Activated T-cell treated with anti-CD3 and anti-CD28 coated beads for 48 hours (primary cell): ENCODE measurements at regions not wholly inside any gene's neighbourhood (a gene's known extent, or its start where the extent isn't known, plus 50 kb on each side); places are given as distances from the start of the nearest gene placed in this dataset.
"Not testable (repeated sequence)": the region's sequence is repeated elsewhere in the genome, so short reads cannot be mapped to it uniquely, and the experiment has no call there.

Experiments
- DNase-seq: peaks from one replicate; pipeline ENCODE4 v3.0.0-alpha.2; 2020; ENCODE audit warnings: low read depth

DNA sequence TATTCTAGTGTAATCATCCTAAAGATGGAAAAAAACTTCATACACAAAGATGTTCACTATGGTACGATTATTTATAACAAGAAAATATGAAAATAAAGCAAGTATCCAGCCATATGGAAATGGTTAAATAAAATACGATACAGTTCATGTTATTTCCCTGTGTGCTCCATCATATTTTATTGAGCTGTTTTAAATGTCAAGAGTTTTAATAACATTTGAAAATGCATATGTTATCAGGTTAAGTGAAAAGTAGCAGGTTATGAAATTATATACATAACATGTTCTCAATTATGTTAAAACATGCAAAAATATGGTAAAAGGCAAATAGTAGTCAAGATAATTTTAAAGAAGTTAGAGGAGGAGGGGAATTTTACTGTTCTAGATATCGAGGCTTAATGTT, 192.0 kb downstream of the HNRNPD start:
- DNase-seq = no peak

DNA sequence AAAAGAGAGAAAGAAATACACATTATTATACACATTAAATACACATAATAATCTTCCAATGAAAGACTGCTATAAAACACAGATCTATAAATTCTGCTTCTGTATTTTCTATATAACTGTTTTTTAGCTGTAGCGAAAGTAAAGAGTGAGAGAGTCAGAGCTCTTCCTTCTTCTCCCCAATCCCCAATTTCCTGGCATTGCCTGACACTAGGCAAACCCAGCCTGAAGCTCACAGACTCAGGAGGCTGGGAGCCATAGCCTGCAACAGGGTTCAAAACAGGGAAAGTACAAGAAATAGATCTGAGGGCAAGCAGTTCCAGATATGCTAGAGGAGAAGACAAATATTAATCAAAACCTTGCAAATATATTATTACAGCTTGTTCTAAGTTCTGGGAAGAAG, 201.6 kb downstream of the HNRNPD start:
- no peak for DNase-seq

DNA sequence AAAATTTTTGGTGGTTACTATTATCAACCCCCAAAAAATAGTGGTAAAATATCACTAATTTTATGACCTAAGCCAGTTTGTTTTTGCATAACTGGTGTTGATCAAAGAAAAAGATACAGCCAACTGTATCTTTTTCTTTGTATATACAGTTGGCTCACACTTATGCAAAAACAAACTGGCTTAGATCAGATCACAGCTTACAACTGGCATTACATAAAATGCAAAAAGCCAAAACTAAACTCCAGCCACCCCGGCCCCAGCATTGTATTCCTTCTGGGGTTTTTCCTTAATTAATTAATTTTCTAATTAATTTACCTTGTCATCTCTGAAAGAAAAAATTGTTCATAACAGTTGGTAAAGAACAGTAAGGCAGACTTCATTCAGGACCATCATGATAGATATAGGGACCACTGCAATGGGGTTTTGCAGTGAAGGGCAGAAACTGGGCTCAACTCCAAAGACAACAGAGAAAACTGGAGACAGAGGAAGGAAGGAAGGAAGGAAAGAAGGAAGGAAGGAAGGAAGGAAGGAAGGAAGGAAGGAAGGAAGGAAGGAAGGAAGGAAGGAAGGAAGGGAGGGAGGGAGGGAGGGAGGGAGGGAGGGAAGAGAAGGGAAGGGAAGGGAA, 202.1 kb downstream of the HNRNPD start:
- DNase-seq = no peak

DNA sequence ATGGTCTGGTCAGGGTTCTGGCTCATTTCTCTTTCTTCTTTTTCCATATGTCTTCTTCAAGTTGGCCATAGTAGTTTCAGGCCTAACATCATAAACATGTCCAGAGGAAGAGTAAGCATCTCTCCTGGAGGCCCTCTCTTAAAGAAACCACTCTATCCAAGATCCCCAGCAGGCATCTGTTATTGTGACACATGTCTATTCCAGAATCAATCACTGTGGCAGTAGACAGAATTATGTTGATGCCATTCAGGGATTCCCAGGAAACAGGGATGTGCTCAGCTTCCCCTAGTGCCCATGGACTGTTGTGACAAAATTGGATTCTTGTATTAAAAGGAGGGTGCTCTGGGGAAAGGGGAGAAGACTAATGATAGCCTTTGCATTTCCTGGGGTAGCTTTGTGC, 224.0 kb downstream of the HNRNPD start:
- no peak for DNase-seq

DNA sequence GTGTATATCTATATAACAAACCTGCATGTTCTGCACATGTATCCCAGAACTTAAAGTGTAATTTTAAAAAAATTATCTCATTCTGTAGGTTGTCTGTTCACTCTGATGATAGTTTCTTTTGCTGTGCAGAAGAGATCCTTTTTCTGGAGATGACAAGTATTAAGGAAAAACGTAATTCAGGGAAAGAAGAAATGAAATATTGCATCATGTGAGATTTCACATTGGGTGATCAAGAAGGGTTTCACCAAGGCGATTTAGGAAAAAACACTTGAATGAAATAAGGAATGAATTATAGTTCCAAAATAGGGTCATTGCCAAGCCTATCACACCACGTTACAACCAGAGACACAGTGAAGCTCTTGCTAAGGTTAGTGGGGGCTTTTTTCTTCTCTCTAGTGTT, 227.9 kb downstream of the HNRNPD start:
- no peak for DNase-seq

DNA sequence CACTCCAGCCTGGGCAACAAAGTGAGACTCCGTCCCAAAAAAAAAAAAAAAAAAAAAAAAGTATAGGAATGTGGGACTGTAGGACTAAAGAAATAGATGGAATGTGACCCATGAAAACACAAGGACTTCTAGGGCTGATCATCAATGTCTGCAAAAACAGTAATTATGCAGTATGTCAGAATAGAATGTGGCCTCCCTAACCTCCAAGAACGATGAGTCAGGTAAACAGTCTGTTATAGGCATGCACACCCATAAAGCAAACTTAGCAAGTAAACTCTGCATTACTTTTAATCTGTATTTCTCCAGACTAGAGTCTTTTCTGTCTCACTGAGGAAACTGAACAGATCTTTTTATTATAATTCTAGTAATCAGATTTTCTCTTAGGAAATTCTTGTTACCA, 233.4 kb downstream of the HNRNPD start:
- DNase-seq = no peak

DNA sequence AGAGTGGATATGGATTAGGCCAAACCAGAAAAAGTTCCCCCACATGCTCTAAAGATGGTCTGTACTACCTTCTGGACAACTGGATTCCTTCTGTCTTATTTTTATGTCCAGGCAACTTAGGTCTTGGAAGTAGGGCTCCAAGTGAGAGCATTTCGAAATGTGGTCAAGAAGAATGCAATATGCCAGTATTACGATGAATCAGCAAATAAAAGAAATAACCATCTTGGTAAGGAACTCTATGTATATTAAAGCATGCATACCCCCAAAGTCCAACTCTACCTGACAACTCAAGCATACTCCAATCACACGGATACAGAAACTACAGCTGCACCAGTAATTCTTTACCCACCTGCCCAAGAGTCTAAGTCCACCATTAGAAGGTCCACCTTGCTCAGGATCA, 234.5 kb downstream of the HNRNPD start:
- DNase-seq = no peak

DNA sequence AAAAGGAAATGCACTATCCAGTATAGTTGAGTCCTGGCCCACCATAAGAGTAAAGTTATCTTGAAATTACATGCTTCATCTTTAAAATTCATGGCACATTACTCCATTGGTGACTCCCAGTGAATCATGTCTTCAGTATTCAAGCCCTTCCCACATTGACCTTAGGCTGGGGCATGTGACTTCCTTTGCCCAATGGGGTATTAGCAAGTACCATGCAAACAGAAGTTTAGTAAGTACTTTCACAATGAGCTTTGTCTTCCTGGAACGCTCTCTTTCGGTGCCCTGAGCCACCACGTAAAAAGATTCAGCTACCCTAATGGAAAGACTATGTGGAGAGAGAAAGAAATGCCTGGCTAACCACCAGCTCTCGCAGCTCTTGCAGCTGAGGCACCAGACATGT, 235.4 kb downstream of the HNRNPD start:
- DNase-seq = no peak

DNA sequence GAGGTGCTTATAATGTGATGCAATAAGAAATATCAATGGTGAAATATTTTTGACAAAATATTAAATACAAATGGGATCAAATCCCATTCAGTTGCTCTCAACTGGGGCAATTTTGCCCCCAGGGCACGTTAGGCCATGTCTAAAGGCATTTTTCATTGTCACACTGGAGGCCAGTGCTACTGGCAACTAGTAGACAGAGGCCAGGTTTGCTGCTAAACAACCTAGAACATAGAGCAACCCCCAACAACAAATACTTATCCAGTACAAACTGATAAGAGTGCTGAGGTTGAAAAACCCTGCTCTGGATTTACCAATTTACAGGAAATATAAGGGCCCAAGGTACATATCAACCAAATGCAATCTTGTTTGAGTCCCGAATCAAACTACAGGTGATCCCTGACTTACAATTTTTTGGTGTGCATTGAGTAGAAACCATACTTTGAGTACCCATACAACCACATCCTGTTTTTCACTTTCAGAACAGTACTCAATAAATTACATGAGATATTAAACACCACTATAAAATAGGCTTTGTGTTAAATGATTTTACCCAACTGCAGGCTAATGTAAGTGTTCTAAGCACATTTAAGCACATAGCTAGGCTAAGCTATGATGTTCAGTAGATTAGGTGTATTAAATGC, 237.5 kb downstream of the HNRNPD start:
- no peak for DNase-seq

DNA sequence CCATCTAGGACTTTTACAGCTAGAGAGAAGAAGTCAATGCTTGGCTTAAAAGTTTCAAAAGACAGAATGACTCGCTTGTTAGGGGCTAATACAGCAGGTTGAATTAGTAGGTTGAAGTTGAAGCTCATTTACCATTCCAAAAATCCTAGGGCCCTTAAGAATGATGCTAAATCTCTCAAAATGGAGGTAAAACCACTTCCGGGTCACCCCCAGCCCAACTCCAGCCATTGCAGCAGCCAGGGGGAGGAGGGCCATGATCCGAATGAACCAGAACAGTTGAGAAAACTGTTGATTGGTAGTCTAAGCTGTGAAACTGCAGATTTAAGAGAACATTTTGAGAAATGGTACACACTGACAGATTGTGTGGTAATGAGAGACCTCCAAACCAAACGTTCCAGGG, 245.4 kb downstream of the HNRNPD start:
- DNase-seq = no peak

DNA sequence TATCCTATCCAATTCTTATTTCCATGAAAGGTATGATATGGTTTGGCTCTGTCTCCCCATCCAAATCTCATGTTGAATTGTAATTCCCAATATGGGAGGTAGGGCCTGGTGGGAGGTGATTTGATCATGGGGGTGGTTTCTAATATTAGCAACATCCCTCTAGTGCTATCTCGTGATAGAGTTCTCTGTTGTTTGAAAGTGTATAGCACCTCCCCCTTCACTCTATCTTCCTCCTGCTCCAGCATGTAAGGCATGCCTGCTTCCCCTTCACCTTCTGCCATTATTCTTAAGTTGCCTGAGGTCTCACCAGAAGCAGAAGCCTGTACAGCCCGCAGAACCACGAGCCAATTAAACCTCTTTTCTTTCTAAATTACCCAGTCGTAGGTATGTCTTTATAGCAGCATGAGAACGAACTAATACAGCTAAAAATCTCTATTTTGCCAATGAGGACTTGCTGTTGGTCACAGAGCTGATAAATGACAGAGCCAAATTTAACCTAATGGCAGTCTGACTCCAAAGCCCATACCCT, 247.2 kb downstream of the HNRNPD start:
- DNase-seq = no peak

DNA sequence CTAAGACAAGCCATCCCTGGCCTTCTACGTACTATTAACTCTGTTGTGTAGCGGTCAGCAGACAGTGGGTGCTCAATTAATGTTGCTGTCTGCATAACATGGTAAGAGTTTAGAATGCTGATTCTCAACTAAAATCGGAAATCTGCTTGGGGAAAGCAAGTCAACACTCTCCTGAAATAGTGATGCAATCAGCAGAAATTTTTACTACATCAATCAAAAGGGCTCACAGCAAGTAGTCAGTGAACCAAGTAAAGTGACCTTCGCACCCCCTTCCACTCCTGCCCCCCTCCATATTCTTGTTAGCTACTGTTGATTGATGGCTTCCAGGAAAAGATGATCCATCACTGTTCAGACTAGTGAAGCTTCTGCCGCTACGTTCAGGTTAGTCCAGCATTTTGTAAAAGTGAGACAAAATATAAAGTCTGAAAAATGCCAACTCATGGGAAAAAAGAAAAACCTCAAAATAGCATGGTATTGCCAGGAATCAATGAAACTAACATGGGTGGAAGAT, 247.9 kb downstream of the HNRNPD start:
- DNase-seq = no peak

DNA sequence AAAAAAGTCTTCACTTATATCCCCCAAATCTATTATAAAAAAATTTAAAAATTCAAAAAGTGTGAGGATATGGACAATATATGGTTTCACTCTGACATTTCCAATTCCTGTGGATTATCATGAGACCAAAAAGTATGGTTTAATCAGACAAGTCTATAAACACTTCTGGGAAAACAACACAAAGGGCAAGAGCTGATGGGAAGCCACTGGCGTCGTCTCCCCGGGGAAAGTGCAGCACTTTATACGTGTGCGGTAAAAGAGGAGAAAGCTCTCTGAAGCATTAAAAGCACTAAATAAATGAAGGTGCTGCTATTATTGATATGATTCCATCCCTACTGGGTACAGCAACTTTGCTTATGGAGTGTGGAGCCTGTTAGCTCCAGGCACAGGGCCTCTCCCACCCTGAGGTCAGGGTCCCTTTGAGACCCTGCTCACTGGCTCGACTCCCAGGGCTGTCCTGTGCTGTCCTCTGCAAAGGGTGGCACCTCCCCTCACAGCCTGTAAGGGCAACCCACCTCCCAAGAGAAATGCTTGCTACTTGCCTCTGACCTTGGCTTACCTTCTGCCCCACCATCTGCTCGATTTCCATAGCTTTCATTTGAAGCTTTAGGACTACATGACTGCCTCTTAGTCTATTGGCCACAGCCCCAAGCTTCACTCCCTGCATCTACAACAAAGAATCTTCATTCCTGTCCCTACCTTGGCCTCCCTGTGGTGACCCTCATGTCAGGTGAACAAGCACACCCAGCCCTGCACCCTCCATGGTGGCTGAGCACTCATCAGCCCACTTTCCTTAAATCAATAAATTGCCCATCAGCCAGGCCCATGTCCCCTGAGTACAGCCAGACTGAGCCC, 248.6 kb downstream of the HNRNPD start:
- no peak for DNase-seq

DNA sequence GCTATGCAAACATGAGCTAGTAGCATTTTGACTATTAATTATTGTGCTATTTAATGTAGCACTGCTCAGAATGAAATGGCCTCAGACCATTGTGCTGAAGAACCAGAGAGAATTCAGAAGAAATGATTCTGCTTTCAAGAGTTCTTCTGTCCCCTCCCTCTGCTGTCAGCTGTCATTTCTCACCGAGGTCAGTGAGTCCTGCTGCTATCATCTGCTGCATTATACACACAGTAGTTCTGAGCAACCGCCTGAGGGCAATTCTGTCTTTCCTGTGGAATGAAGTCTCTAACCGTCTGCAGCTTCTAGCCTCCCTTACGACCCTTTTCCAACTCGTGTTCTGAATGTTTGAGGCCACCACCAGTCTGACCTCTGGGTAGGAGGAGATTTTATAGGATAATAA, 249.4 kb downstream of the HNRNPD start:
- no peak for DNase-seq

DNA sequence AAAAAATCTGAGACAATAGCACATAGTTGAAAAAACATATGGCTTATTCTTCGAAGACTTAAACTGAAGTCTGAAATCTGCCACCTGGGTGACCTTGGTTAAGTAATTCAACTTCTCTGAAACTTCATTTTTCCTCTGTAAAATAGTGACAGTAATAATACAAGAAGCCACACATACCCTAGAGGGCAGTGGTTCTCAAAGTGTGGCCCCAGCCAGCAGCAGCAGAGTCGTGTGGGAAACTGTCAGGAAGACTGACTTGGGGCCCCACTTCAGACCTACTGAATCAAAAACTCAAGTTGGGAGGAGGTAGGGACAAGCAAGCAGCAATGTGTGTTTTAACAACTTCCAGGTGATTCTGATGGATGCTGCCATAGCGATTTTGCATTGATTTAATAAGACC, 249.9 kb downstream of the HNRNPD start:
- DNase-seq = no peak

DNA sequence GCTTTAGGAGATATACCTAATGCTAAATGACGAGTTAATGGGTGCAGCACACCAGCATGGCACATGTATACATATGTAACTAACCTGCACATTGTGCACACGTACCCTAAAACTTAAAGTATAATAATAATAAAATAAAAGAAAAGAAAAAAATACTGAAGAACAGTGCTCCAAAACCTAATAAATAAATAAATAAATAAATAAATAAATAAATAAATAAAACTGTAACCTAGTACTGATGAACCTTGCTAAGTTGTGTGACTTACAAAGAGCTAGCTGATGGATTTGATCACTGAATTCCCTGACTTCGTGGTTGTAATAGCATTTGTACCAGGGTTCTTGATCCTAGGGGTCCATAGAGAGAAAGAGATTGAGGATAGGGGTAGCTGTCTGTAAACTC, 258.6 kb downstream of the HNRNPD start:
- not testable (repeated sequence) for DNase-seq

DNA sequence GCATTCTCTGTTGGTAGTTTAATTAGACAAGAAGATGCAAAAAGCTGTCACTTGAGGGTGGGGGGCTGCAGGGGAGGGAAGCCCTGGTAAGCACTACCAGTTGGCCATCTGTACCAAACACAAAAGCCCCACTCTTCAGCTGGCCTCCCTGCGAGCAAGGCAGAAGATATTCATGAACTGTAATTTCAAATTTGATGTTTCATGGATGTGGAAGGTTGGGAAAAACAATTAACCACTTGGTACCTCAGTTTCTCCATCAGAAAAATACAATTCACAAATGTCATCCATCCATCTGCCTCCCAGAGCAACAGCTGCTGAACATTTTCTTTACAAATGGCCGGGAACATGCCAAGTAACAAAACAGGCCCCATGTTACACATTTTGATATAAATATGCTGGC, 265.3 kb downstream of the HNRNPD start:
- no peak for DNase-seq

DNA sequence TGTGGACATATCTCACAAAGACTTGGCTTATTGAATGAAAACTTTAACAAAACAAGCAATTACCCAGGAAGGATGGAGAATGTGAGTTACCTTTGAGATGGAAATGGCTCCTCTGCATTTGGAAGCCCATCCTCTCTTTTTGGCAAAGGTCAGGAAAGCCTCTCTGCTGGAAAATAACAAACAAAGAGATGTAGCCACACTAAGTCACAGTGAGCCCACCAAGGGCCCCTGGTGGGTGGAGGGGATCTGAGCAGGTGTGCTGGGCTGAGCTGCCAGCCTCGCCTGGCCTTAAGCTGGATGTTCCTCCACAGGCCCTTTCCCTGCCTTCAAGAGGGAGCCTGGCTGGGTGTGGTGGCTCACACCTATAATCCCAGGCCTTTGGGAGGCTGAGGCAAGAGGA, 269.2 kb downstream of the HNRNPD start:
- no peak for DNase-seq

DNA sequence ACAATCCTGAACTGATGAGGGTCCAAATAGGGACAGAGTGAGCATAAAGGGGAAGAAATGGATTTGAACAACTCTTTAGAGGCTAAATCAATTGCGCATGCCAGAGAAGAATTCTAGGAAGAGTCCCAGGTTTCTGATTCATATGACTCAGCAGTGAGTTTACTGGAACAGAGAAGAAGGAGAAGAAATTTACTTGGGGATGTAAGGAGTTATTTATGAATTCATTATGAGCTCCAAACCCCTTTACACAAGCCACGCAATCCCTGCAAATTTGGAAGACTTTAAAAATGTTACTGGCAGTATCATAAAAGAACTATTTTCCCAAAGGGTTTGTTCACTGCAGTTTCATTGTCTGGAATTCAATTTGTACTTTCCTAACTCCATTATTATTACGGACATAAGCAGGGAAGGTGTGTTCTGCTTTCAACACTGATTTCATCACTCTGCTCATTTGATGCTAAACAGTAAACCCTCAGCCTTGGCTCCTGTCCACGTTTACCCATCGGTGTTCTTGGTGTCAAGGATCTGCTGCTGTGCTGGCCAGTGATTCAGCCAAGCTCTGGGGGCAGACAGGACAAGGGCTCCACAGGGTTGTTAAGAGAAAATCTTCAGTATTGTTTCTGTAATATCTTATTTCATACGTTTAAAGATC, 273.7 kb downstream of the HNRNPD start:
- no peak for DNase-seq

DNA sequence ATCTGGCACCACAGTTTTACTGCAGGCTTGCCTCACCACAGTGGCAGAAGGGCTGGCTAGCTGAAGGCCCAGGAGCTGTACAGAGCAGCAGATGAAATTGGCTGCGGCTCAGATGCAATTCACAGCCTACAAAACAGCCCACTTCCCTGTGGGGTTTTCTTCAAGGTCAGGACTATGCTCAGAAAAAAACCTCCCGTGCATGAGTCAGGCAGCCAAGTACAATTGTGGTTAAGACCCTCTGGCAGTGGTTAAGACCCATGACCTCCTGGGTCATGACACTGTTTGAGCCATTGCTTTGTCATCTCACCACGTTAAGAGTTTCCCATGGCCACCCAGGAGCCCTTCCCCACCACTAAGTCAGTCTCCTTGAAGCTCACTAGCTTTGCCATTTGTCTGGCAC, 276.3 kb downstream of the HNRNPD start:
- no peak for DNase-seq

DNA sequence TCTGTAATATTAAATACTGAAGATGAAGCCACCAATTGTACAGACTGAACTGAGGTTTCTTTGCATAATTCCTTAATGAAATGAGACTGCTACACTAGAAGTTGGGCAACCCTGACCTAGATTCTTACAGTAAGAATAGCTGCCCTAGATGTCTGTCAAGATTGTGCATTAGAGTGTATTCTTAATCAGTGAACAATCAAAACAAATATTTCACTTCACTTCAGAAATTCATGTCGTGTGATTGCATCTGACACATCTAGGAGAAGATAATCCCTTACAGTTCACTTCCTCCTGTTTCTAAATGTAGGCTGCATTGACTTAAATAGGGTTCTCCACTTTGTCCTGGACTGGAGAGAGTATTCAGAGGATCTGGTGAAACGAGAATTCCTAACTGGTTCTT, 283.1 kb downstream of the HNRNPD start:
- DNase-seq = no peak

DNA sequence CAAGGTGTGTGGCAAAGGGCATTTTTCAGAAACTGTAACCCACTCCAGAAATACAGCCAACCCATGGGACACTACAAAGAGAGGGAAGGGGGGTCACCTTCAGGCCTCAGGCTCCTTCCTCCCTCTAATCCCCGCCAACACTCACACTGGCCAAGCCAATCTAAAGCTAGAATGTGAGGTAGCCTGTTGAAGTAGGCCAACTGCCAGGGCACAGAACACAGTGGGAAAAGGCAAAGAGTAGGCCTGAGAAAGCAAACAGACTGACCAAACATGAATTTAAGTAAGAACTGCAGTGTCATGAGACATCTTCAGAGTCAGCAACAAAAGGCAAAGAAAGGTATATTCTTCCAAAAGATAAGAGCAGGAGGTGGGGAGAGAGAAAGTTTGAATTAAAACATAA, 289.0 kb downstream of the HNRNPD start:
- no peak for DNase-seq
